Pancreas (tissue), 10 donors: ENCODE measurements at regions not wholly inside any gene's neighbourhood (a gene's known extent, or its start where the extent isn't known, plus 50 kb on each side); places are given as distances from the start of the nearest gene placed in this dataset.
"Not testable (repeated sequence)": the region's sequence is repeated elsewhere in the genome, so short reads cannot be mapped to it uniquely, and the experiment has no call there.

Experiments used
- ATAC-seq, 4 donors: fragments of 200-7000 bp; cut with Tn5 transposase; one replicate each; pipeline versions ENCODE4 v1.8.0 to v1.9.1; 2020; ENCODE audit warnings: mild to moderate bottlenecking in 4 of 4, moderate library complexity in 4 of 4
- DNase-seq, 6 donors: peaks; one replicate each; pipeline ENCODE4 v3.0.0-alpha.2; 2020
- FAIRE-seq: peaks from 2 replicates; lab custom pipeline; 2012; peaks lifted over from hg19 to GRCh38; lab: Jason Lieb, UNC
- H3K27ac ChIP-seq, 4 donors: fragments of 200-600 bp; sonication (generic); 1 replicate in 3 of 4; 2 replicates in 1 of 4; pipeline versions ENCODE4 v1.5.0 to v1.8.0; 2020
- H3K27me3 ChIP-seq, 4 donors: fragments of 200-600 bp; one replicate each; pipeline ENCODE4 v1.8.0; 2021
- H3K36me3 ChIP-seq, 3 donors: fragments of 200-600 bp; sonication (generic) in 1 of 3; one replicate each; pipeline versions ENCODE4 v1.5.0 to v1.8.0; 2020 to 2021
- H3K4me1 ChIP-seq, 3 donors: fragments of 200-600 bp; one replicate each; pipeline ENCODE4 v1.8.0; 2021
- H3K4me3 ChIP-seq, 4 donors: fragments of 200-600 bp; sonication (generic) in 2 of 4; one replicate each; pipeline versions ENCODE4 v1.5.0 to v1.8.0; 2020 to 2021
- H3K9me3 ChIP-seq, 4 donors: fragments of 200-600 bp; one replicate each; pipeline ENCODE4 v1.8.0; 2021
- CTCF ChIP-seq, 4 donors: fragments of 200-600 bp; sonication (generic) in 3 of 4; IDR thresholded peaks; one replicate each; pipeline versions ENCODE4 v1.5.0 to v1.8.0; 2021; ENCODE audit warnings: antibody characterized with exemption in 4 of 4
- WGBS, 2 donors: extraction: QIAGEN DNeasy Blood & Tissue Kit; methylation state at CpG; one replicate each; pipeline ENCODE4 v1.1.7; 2013; 5-methylcytosine and 5-hydroxymethylcytosine counted together
- intact Hi-C, 3 donors: fragments of 100-400 bp; cut with DNase I; formaldehyde crosslinking; loops; one replicate each; pipeline versions ENCODE4 v1.11.1 to v1.14.2; 2022
- donor health status: healthy with polysubstance abuse.
- donor health status: DM: no; HTN: no; CAD: no; lungs with moderate emphysema.
- donor health status: DM: no; HTN: no; CAD: no.
- donor health status: control.
- donor health status: control.
- donor health status: Bipolar disorder and iron deficiency.
- donor health status: DM: yes; HTN: yes; CAD: no.
- donor health status: DM: no; HTN: no; CAD: no.
- donor health status: DM: no; HTN: no; CAD: no.
- donor health status: DM: yes; HTN: yes; CAD: no.

- no peaks in the 10 kb centered on the region for H3K27me3 ChIP-seq
- no peak overlapping the region for H3K27ac ChIP-seq
- intact Hi-C loops, result no loop called here
- ATAC-seq (no peak), FAIRE-seq (no peak), DNase-seq (no peak)
- no peaks in the 10 kb centered on the region for H3K9me3 ChIP-seq
- H3K4me3 ChIP-seq, result no peak overlapping the region
- TF ChIP-seq CTCF (IDR thresholded peaks at IDR 0.05), result no peak
- no peaks in the 10 kb centered on the region for H3K36me3 ChIP-seq
- no peaks in the 10 kb centered on the region for H3K4me1 ChIP-seq
Measured at GRCh38 chr21:18104802-18105201, 139.8 kb upstream of the CHODL start.

GRCh38 chr21:18096413-18096812 lies 148.2 kb upstream of the CHODL start:
- H3K9me3 ChIP-seq, H3K27me3 ChIP-seq, FAIRE-seq, DNase-seq, H3K27ac ChIP-seq, intact Hi-C loops, H3K4me3 ChIP-seq, H3K36me3 ChIP-seq, ATAC-seq, H3K4me1 ChIP-seq: not testable (repeated sequence)
- 73 to 86% methylated on average over 2 of the region's 2 CpGs for whole genome bisulfite sequencing, 2 donors

GRCh38 chr21:18089786-18090185 lies 154.8 kb upstream of the CHODL start:
- WGBS, 2 donors, result 30 to 43% methylated on average over 1 of the region's 1 CpG
- H3K4me3 ChIP-seq, result no peak overlapping the region
- H3K27me3 ChIP-seq, result no peaks in the 10 kb centered on the region
- intact Hi-C loops, result no loop called here
- DNase-seq, result no peak
- no peaks in the 10 kb centered on the region for H3K9me3 ChIP-seq
- H3K4me1 ChIP-seq, result no peaks in the 10 kb centered on the region
- no peak overlapping the region for H3K27ac ChIP-seq
- ATAC-seq, result no peak
- no peak for FAIRE-seq
- no peak for TF ChIP-seq CTCF (IDR thresholded peaks at IDR 0.05)
- no peaks in the 10 kb centered on the region for H3K36me3 ChIP-seq

GRCh38 chr21:18070392-18070791 lies 174.2 kb upstream of the CHODL start:
- H3K4me3 ChIP-seq, result no peak overlapping the region
- FAIRE-seq (no peak), ATAC-seq (no peak), DNase-seq (no peak)
- H3K4me1 ChIP-seq, result no peaks in the 10 kb centered on the region
- WGBS, 2 donors, result 40 to 50% methylated on average over 4 of the region's 4 CpGs
- no peaks in the 10 kb centered on the region for H3K27me3 ChIP-seq
- H3K36me3 ChIP-seq, result no peaks in the 10 kb centered on the region
- TF ChIP-seq CTCF (IDR thresholded peaks at IDR 0.05), result no peak
- H3K27ac ChIP-seq, result no peak overlapping the region
- intact Hi-C loops, result no loop called here
- no peaks in the 10 kb centered on the region for H3K9me3 ChIP-seq

- Histone ChIP-seq H3K27ac (no peak overlapping the region), H3K27me3 (no peaks in the 10 kb centered on the region), H3K9me3 (no peaks in the 10 kb centered on the region), H3K4me1 (no peaks in the 10 kb centered on the region), H3K4me3 (no peak overlapping the region), H3K36me3 (no peaks in the 10 kb centered on the region)
- intact Hi-C loops, result no loop called here
- no peak for ATAC-seq
- no peak for TF ChIP-seq CTCF (IDR thresholded peaks at IDR 0.05)
- WGBS, 2 donors, result 32 to 55% methylated on average over 1 of the region's 1 CpG
- no peak for DNase-seq
- no peak for FAIRE-seq
Measured at GRCh38 chr21:18069875-18070274, 174.8 kb upstream of the CHODL start.

- H3K9me3 ChIP-seq, result no peaks in the 10 kb centered on the region
- FAIRE-seq (no peak), DNase-seq (no peak), ATAC-seq (no peak)
- no peaks in the 10 kb centered on the region for H3K36me3 ChIP-seq
- intact Hi-C loops, result no loop called here
- H3K4me1 ChIP-seq, result no peaks in the 10 kb centered on the region
- H3K27ac ChIP-seq, result no peak overlapping the region
- H3K4me3 ChIP-seq, result no peak overlapping the region
- no peak for TF ChIP-seq CTCF (IDR thresholded peaks at IDR 0.05)
- 38 to 47% methylated on average over 1 of the region's 1 CpG for WGBS, 2 donors
- H3K27me3 ChIP-seq, result no peaks in the 10 kb centered on the region
Measured at GRCh38 chr21:18060402-18060801, 184.2 kb upstream of the CHODL start.
